HEK293 (cell line): ENCODE measurements at regions not wholly inside any gene's neighbourhood (a gene's known extent, or its start where the extent isn't known, plus 50 kb on each side); places are given as distances from the start of the nearest gene placed in this dataset.
"Not testable (repeated sequence)": the region's sequence is repeated elsewhere in the genome, so short reads cannot be mapped to it uniquely, and the experiment has no call there.

Source experiments
- CTCF ChIP-seq: fragments of 450-650 bp; formaldehyde crosslinking; IDR thresholded peaks from 2 replicates; pipeline ENCODE4 v1.5.1; 2016; ENCODE audit warnings: missing biosample characterization, missing genetic modification characterization
- PRDM4 ChIP-seq: fragments of 450-650 bp; formaldehyde crosslinking; IDR thresholded peaks from 2 replicates; pipeline ENCODE4 v1.5.1; 2017; ENCODE audit warnings: missing biosample characterization, missing genetic modification characterization
- TCF7L2 ChIP-seq: IDR thresholded peaks from 2 replicates; pipeline ENCODE4 v1.6.1; 2011; ENCODE audit warnings: low read depth, mild to moderate bottlenecking, inconsistent platforms, low read length, moderate library complexity, borderline replicate concordance
- ZNF114 ChIP-seq: fragments of 450-650 bp; formaldehyde crosslinking; IDR thresholded peaks from 2 replicates; pipeline ENCODE4 v1.5.0; 2017; ENCODE audit warnings: missing biosample characterization, missing genetic modification characterization
- ZNF560 ChIP-seq: fragments of 450-650 bp; formaldehyde crosslinking; IDR thresholded peaks from 2 replicates; pipeline ENCODE4 v1.5.1; 2017; ENCODE audit warnings: missing biosample characterization, missing genetic modification characterization, borderline replicate concordance
- ZNF596 ChIP-seq: fragments of 450-650 bp; IDR thresholded peaks from 2 replicates; pipeline ENCODE4 v1.5.0; 2018; ENCODE audit warnings: missing biosample characterization, mild to moderate bottlenecking, missing genetic modification characterization, moderate library complexity
- ZNF664 ChIP-seq: fragments of 450-650 bp; formaldehyde crosslinking; IDR thresholded peaks from 2 replicates; pipeline ENCODE4 v1.5.1; 2016; ENCODE audit warnings: missing biosample characterization, missing genetic modification characterization
- TF ChIP-seq, protein P1 (sequence below): fragments of 450-650 bp; IDR thresholded peaks from 2 replicates; pipeline ENCODE4 v1.5.1; 2018; ENCODE audit warnings: missing biosample characterization, missing genetic modification characterization
- TF ChIP-seq, protein P2 (sequence below): sonication (generic); formaldehyde crosslinking; IDR thresholded peaks from 2 replicates; pipeline ENCODE4 v1.8.1; 2022; ENCODE audit warnings: mild to moderate bottlenecking, moderate library complexity, missing genetic modification reagents
- TF ChIP-seq, protein P3 (sequence below): fragments of 450-650 bp; formaldehyde crosslinking; IDR thresholded peaks from 2 replicates; pipeline ENCODE4 v1.5.1; 2017; ENCODE audit warnings: missing biosample characterization, missing genetic modification characterization

GRCh38 chr14:105914281-105914680 lies 387.9 kb downstream of the TMEM121 start:
- TF ChIP-seq CTCF (tag by site-specific recombination); ZNF114; TCF7L2; ZNF560 (tag by site-specific recombination); ZNF664 (tag by site-specific recombination); PRDM4 (tag by site-specific recombination); ZNF596: not testable (repeated sequence)
- TF ChIP-seq, protein P1, sequence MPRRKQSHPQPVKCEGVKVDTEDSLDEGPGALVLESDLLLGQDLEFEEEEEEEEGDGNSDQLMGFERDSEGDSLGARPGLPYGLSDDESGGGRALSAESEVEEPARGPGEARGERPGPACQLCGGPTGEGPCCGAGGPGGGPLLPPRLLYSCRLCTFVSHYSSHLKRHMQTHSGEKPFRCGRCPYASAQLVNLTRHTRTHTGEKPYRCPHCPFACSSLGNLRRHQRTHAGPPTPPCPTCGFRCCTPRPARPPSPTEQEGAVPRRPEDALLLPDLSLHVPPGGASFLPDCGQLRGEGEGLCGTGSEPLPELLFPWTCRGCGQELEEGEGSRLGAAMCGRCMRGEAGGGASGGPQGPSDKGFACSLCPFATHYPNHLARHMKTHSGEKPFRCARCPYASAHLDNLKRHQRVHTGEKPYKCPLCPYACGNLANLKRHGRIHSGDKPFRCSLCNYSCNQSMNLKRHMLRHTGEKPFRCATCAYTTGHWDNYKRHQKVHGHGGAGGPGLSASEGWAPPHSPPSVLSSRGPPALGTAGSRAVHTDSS (tag by site-specific recombination): not testable (repeated sequence)
- TF ChIP-seq, protein P2, sequence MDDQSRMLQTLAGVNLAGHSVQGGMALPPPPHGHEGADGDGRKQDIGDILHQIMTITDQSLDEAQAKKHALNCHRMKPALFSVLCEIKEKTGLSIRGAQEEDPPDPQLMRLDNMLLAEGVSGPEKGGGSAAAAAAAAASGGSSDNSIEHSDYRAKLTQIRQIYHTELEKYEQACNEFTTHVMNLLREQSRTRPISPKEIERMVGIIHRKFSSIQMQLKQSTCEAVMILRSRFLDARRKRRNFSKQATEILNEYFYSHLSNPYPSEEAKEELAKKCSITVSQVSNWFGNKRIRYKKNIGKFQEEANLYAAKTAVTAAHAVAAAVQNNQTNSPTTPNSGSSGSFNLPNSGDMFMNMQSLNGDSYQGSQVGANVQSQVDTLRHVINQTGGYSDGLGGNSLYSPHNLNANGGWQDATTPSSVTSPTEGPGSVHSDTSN (CRISPR knock-in tag): not testable (repeated sequence)
- TF ChIP-seq, protein P3, sequence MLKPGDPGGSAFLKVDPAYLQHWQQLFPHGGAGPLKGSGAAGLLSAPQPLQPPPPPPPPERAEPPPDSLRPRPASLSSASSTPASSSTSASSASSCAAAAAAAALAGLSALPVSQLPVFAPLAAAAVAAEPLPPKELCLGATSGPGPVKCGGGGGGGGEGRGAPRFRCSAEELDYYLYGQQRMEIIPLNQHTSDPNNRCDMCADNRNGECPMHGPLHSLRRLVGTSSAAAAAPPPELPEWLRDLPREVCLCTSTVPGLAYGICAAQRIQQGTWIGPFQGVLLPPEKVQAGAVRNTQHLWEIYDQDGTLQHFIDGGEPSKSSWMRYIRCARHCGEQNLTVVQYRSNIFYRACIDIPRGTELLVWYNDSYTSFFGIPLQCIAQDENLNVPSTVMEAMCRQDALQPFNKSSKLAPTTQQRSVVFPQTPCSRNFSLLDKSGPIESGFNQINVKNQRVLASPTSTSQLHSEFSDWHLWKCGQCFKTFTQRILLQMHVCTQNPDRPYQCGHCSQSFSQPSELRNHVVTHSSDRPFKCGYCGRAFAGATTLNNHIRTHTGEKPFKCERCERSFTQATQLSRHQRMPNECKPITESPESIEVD (tag by site-specific recombination): not testable (repeated sequence)
